SK-N-SH (cell line): ENCODE measurements at regions not wholly inside any gene's neighbourhood (a gene's known extent, or its start where the extent isn't known, plus 50 kb on each side); places are given as distances from the start of the nearest gene placed in this dataset.

Experiments
- CTCF ChIA-PET: fragments of 300-600, 350-600 bp; formaldehyde crosslinking; extraction: SDS; loops from one replicate; lab custom pipeline; 2021; lab: Yijun Ruan, JAX
- POLR2A ChIA-PET: fragments of 350-600 bp; sonication (Branson Sonifier 250); formaldehyde crosslinking; extraction: SDS; loops from one replicate; lab custom pipeline; 2020; ENCODE audit warnings: antibody characterized with exemption, inconsistent platforms; lab: Yijun Ruan, JAX
- DNase-seq: peaks from one replicate; pipeline ENCODE4 v3.0.0; 2012
- H2AFZ ChIP-seq: fragments of 200-600 bp; sonication (generic); 2 replicates; pipeline ENCODE4 v1.8.1; 2016; ENCODE audit warnings: antibody characterized with exemption, mild to moderate bottlenecking, low read depth
- H3F3A ChIP-seq: fragments of 200-600 bp; sonication (generic); replicated peaks from 2 replicates; pipeline ENCODE3; 2016; ENCODE audit warnings: antibody characterized with exemption, mild to moderate bottlenecking; ENCODE audit not compliant: insufficient read depth
- H3K27ac ChIP-seq, 2 experiments: fragments of 200-500 bp in 1 of 2; fragments of 200-600 bp in 1 of 2; sonication (Bioruptor generic) in 1 of 2; sonication (generic), shearing (Covaris generic) in 1 of 2; 2 replicates each; pipeline versions ENCODE4 v1.5.1 to v1.6.1; 2014 to 2016; ENCODE audit warnings: low read depth in 2 of 2, inconsistent platforms in 1 of 2, low read length in 1 of 2, mild to moderate bottlenecking in 1 of 2, mixed read lengths in 1 of 2
- H3K27me3 ChIP-seq: fragments of 200-600 bp; sonication (generic), shearing (Covaris generic); 2 replicates; pipeline ENCODE4 v1.6.1; 2016; ENCODE audit warnings: mixed run types; ENCODE audit not compliant: insufficient read depth
- H3K36me3 ChIP-seq, 2 experiments: fragments of 200-500 bp in 1 of 2; fragments of 200-600 bp in 1 of 2; sonication (Bioruptor generic) in 1 of 2; sonication (generic) in 1 of 2; replicated peaks in 1 of 2; 2 replicates each; pipeline versions ENCODE3 to v1.5.1; 2014 to 2016; ENCODE audit warnings: low read length in 1 of 2, mild to moderate bottlenecking in 1 of 2; ENCODE audit not compliant: insufficient read depth in 2 of 2, control insufficient read depth in 1 of 2
- H3K4me1 ChIP-seq, 2 experiments: fragments of 200-500 bp in 1 of 2; fragments of 200-600 bp in 1 of 2; sonication (Bioruptor generic) in 1 of 2; sonication (generic), shearing (Covaris generic) in 1 of 2; 2 replicates each; pipeline versions ENCODE4 v1.5.1 to v1.6.1; 2014 to 2016; ENCODE audit warnings: low read depth in 1 of 2, low read length in 1 of 2, mixed run types in 1 of 2; ENCODE audit not compliant: insufficient read depth in 2 of 2, control insufficient read depth in 1 of 2
- H3K4me2 ChIP-seq: fragments of 200-600 bp; sonication (generic), shearing (Covaris generic); 2 replicates; pipeline ENCODE4 v1.6.1; 2017; ENCODE audit warnings: mixed run types
- H3K4me3 ChIP-seq, 2 experiments: fragments of 200-500 bp in 1 of 2; fragments of 200-600 bp in 1 of 2; sonication (Bioruptor generic) in 1 of 2; sonication (generic), shearing (Covaris generic) in 1 of 2; 2 replicates each; pipeline versions ENCODE4 v1.5.1 to v1.8.1; 2014 to 2016; ENCODE audit warnings: low read depth in 2 of 2, inconsistent platforms in 1 of 2, low read length in 1 of 2, mild to moderate bottlenecking in 1 of 2, mixed read lengths in 1 of 2, moderate library complexity in 1 of 2
- H3K79me2 ChIP-seq: fragments of 200-600 bp; sonication (generic); 2 replicates; pipeline ENCODE4 v1.8.1; 2017; ENCODE audit warnings: mild to moderate bottlenecking; ENCODE audit not compliant: insufficient read depth
- H3K9ac ChIP-seq: fragments of 200-600 bp; sonication (generic); 2 replicates; pipeline ENCODE4 v1.6.1; 2017; ENCODE audit warnings: mixed run types
- H3K9me2 ChIP-seq: fragments of 200-600 bp; sonication (generic); 2 replicates; pipeline ENCODE4 v1.6.1; 2017; ENCODE audit warnings: mixed run types
- H3K9me3 ChIP-seq: fragments of 200-600 bp; sonication (generic); 2 replicates; pipeline ENCODE4 v1.6.1; 2017; ENCODE audit warnings: mixed run types, mild to moderate bottlenecking, moderate library complexity
- H4K20me1 ChIP-seq: fragments of 200-600 bp; sonication (generic); 2 replicates; pipeline ENCODE4 v1.6.1; 2017; ENCODE audit warnings: mild to moderate bottlenecking, mixed run types; ENCODE audit not compliant: insufficient read depth
- CHD2 ChIP-seq: fragments of 150-350 bp; IDR thresholded peaks from 2 replicates; pipeline ENCODE4 v1.6.1; 2018; ENCODE audit warnings: low read length; ENCODE audit not compliant: partially characterized antibody
- CTCF ChIP-seq: fragments of 200-600 bp; sonication (generic); IDR thresholded peaks from 2 replicates; pipeline ENCODE4 v1.6.1; 2017; ENCODE audit warnings: antibody characterized with exemption, mild to moderate bottlenecking, moderate library complexity
- GATA2 ChIP-seq: sonication (generic); formaldehyde crosslinking; IDR thresholded peaks from 2 replicates; pipeline ENCODE4 v1.5.0; 2020; ENCODE audit warnings: mild to moderate bottlenecking, missing genetic modification reagents
- MEF2A ChIP-seq: IDR thresholded peaks from 2 replicates; pipeline ENCODE4 v1.4.0; 2012; ENCODE audit warnings: low read depth, borderline replicate concordance
- PBX3 ChIP-seq: IDR thresholded peaks from 2 replicates; pipeline ENCODE4; 2012
- RAD21 ChIP-seq: IDR thresholded peaks from 2 replicates; pipeline ENCODE4 v1.6.1; 2012; ENCODE audit warnings: mild to moderate bottlenecking, low read length
- RCOR1 ChIP-seq: fragments of 150-350 bp; IDR thresholded peaks from 2 replicates; pipeline ENCODE4 v1.6.1; 2017; ENCODE audit warnings: antibody characterized with exemption, low read length
- SMC3 ChIP-seq: IDR thresholded peaks from 2 replicates; pipeline ENCODE4 v1.6.1; 2012; ENCODE audit warnings: low read depth, low read length, improper control_type of control experiment
- USF1 ChIP-seq: IDR thresholded peaks from 2 replicates; pipeline ENCODE4 v1.4.0; 2012; ENCODE audit warnings: low read depth, borderline replicate concordance
- WGBS: methylation state at CpG from one replicate; pipeline ENCODE4 v1.1.6; 2017; ENCODE audit warnings: low lambda C conversion rate; 5-methylcytosine and 5-hydroxymethylcytosine counted together
- TF ChIP-seq, protein P1 (sequence below): fragments of 150-350 bp; IDR thresholded peaks from 2 replicates; pipeline ENCODE4 v1.6.1; 2017; ENCODE audit warnings: antibody characterized with exemption, low read length, low read depth, borderline replicate concordance

GRCh38 chr6:156686301-156686994, 90.7 kb upstream of the ARID1B start:
- Histone ChIP-seq H3K4me1 (peaks cover 6% of the 10 kb centered on the region in 2 experiments; a peak in 3 of 4 replicates), H3K4me3 (peak overlapping the region; percentile 72 to 76), H3K27me3 (no peaks in the 10 kb centered on the region), H3K27ac (peak overlapping the region; percentile 98 to 99), H3F3A (peaks cover 17% of the 10 kb centered on the region), H3K79me2 (no peaks in the 10 kb centered on the region), H2AFZ (peak overlapping the region; percentile 90), H3K9me3 (no peaks in the 10 kb centered on the region), H3K36me3 (no peaks in the 10 kb centered on the region), H3K9ac (peak overlapping the region; percentile 99), H3K9me2 (no peaks in the 10 kb centered on the region), H4K20me1 (no peaks in the 10 kb centered on the region), H3K4me2 (peak overlapping the region; percentile 78)
- CTCF ChIA-PET: interaction anchor here (0.6 to 1.4 kb wide), 8 partner anchors 30 to 334 kb away, joined by 3 to 7 read pairs (median 4); partner anchors contain the start of gene ARID1B
- peak; percentile 4 for TF ChIP-seq CHD2
- no peak for TF ChIP-seq PBX3
- peak; percentile 14; the same call in 1 of the 2 replicates for TF ChIP-seq RCOR1
- no peak for TF ChIP-seq USF1
- no peak for TF ChIP-seq MEF2A
- peak; percentile 35; the same call in 1 of the 2 replicates for TF ChIP-seq CTCF
- peak; percentile 34; the same call in 1 of the 2 replicates for TF ChIP-seq GATA2 (CRISPR knock-in tag)
- TF ChIP-seq SMC3: peak; percentile 3; the same call in 1 of the 2 replicates
- TF ChIP-seq, protein P1, sequence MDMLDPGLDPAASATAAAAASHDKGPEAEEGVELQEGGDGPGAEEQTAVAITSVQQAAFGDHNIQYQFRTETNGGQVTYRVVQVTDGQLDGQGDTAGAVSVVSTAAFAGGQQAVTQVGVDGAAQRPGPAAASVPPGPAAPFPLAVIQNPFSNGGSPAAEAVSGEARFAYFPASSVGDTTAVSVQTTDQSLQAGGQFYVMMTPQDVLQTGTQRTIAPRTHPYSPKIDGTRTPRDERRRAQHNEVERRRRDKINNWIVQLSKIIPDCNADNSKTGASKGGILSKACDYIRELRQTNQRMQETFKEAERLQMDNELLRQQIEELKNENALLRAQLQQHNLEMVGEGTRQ: no peak
- TF ChIP-seq RAD21: peak; percentile 6; the same call in 1 of the 2 replicates
- DNase-seq: peak; percentile 69
- WGBS: 3% methylated on average over 15 of the region's 15 CpGs
- POLR2A ChIA-PET: interaction anchor here (0.6 to 3.0 kb wide), 5 partner anchors 24 to 657 kb away, joined by 3 to 18 read pairs (median 8); partner anchors contain the start of gene ARID1B
